NCI-H524 treated with DMSO at 0.1 percent for 48 hours (cell line): ENCODE measurements at regions not wholly inside any gene's neighbourhood (a gene's known extent, or its start where the extent isn't known, plus 50 kb on each side); places are given as distances from the start of the nearest gene placed in this dataset.
"Not testable (repeated sequence)": the region's sequence is repeated elsewhere in the genome, so short reads cannot be mapped to it uniquely, and the experiment has no call there.

Experiments
- DNase-seq: peaks from one replicate; lab custom pipeline; 2025; lab: John Stamatoyannopoulos, UW

DNA sequence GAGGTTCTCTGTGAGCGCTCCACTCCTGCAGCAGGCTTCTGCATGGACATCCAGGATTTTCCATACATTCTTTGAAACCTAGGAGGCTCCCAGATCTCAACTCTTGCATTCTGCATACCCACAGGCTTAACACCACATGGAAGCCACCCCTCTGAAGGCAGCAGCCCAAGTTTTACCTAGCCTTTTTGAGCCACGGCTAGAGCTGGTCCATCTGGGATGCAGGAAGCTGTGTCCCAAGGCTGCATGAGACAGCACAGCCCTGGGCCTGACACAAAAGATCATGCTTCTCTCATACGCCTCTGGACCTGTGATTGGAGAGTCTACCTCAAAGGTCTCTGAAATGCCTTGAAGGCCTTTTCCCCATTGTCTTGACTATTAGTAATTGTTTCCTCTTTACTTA lies 53.6 kb upstream of the RPRM start:
- DNase-seq: no peak

DNA sequence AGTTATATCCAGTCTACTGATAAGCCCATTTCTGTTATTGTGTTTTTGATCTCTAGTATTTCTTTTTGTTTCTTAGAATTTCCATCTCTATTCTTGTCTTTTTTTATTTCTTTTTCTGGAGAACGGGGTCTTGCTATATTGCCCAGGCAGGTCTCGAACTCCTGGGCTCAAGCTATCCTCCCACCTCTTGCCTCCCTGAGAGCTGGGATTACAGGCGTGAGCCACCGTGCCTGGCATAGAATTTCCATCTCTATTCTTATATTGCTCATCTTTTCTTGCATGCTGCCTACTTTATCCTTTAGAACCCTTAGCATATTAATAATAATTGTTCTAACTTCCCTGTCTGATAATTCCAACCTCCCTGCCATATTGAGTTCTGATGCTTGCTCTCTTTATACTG lies 55.2 kb upstream of the RPRM start:
- not testable (repeated sequence) for DNase-seq

DNA sequence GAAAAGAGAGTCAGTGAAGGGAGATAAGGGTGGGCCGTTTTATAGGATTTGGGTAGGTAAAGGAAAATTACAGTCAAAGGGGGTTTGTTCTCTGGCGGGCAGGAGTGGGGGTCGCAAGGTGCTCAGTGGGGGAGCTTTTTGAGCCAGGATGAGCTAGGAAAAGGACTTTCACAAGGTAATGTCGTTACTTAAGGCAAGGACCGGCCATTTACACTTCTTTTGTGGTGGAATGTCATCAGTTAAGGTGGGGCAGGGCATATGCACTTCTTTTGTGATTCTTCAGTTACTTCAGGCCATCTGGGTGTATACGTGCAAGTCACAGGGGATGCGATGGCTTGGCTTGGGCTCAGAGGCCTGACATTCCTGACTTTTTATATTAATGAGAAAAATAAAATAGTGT lies 56.0 kb upstream of the RPRM start:
- not testable (repeated sequence) for DNase-seq

DNA sequence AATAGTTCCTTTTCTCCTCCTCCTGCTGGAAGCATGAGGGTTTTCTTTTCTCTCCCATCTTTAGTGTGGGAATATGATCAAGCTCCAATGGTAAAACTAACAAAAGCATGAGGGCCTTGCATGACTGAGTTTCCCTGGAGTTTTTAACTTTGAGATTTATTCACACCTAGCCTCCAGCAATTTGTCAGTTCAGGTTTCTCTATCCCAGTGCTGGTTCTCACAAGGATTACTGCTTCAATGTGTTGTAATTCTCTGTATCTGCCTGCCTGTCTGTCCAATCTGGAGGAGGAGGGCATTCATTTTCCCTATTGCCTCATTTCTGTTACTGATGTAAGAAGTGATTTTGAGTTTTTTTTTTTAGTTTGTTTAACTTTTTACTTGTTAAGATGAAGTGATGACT lies 57.6 kb upstream of the RPRM start:
- DNase-seq: no peak

DNA sequence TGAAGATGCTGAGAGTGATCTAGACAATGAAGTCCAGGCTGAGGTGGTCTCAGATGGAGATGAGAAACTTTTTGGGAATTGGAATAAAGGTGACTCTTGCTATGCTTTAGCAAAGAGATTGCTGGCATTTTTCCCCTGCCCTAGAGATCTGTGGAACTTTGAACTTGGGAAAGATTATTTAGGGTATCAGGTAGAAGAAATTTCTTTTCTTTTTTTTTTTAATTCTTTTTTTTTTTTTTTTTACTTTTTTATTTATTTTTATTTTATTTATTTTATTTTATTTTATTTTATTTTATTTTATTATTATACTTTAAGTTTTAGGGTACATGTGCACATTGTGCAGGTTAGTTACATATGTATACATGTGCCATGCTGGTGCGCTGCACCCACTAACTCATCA lies 59.5 kb upstream of the RPRM start:
- DNase-seq: not testable (repeated sequence)

DNA sequence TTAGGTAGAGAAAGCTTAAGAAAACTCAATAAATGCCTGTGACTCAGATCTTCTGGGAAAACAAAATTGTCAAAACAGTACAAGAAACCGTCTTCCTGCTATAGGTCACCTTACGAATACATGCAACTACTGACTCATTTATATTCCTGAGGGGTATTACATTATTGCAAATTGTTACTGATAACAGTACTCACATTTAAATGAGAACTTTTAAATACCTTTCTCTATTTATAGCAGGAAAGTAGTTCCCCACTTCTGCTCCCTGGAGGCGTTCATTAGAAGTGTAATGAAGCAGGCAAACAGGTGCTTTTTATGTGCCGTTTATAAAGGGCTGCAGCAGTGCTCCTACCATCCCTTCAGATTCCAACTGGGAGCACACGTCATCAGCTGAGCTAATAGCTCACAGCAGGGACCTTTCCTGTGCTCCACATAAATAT lies 65.1 kb upstream of the RPRM start:
- DNase-seq: no peak

DNA sequence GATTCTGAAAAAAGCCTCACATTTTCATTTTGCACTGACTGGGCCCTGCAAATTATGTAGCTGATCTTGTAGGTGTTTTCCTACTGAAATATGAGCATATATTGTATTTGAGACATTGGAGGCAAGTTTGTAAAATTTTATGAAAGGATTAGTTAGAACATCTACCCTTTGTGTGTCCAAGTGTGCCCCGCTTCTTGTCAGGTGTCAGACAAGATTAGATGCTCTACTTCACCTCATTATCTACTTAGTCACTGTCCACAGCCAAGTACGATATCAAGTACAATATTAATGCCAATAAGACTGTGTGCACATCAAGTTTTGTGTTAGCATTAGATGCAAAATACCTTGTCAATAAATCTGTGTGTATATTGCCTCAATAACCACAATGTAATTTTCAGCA lies 67.8 kb upstream of the RPRM start:
- DNase-seq: no peak

DNA sequence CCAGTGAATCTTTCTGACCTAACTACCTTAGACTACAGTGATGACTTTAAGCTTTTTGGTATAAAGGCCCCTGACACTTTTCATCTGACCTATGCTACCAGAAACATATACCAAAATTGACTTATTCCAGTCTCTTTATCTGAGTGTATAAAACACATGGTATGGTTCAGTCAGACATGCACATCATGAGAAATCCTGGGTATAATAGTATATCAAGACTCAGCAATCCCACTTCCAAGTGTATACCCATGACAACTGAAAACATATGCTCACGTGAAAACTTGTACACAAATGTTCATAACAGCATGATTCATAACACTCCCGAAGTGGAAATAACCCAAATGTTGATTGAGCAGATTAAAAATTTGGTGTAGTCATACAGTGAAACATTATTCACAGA lies 70.0 kb upstream of the RPRM start:
- no peak for DNase-seq

DNA sequence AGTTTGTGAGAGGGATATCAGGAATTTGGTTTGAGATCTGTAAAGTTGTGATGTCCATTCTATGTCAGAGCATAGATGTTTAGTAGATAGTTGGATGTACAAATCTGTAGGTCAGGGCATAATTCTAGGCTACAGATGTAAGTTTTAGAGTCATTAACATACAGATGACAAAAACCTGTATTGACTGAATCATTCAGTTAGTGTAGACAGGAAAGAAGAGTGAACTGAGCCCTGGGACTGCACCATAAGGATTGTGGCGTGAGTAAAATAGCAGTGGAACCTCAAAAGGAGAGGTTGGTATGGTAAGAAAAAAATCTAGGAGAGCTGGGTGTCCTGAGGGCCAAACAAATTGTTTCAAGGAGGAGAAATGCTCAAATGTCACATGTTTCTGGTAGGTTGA lies 73.1 kb upstream of the RPRM start:
- no peak for DNase-seq

DNA sequence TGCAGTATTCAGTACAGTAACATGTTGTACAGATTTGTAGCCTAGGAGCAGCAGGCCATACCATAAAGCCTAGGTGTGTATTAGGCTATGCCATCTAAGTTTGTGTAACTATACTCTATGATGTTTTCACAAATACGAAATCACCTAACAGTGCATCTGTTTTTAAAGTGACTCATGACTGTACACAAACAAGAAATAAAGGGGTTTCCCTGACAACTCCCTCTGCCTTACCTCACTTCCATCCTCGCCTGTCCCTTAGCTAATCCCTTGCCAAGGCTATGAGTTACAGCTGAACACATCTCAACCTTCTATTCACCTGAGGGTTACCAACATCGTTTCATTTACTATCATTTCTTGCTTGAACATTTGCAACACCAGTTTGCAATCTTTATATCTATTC lies 78.6 kb upstream of the RPRM start:
- DNase-seq: no peak

DNA sequence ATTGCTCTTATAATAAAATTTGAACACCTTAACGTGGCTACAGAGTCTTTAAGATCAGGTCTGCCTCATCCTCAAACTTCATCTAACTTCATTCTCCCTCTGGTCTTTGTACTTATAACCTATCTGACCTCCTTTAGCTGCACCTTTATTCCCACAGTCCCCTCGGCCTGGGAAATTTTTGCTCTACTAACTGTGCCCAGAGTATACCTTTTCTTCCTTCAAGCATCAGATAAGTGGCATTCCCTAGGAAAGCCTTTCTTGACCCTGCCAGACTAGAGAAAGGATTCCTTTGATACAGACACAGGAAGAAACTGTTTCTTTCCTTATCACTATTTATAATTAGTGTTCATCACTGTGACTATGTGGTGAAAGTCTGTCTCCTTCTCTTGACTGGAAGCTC lies 79.2 kb upstream of the RPRM start:
- no peak for DNase-seq

DNA sequence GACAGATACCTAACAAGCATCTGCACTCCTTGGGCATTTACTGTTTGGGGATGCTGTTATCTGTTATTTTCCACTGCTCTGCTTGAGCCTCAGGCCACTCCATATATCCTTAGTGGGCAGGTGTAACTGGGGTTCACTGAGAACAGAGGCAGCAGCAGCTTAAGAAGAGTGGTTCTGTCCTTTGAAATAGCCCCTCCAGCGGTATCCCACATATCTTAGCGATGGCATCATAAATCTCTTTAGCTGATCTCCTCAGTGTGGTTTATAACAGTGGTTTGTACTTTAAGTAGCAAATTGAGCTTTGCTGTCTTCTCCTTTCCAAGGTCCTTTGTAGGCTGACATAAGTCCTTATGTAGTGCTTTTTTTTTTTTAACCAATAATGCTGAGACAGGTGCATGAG lies 79.7 kb upstream of the RPRM start:
- DNase-seq: no peak

DNA sequence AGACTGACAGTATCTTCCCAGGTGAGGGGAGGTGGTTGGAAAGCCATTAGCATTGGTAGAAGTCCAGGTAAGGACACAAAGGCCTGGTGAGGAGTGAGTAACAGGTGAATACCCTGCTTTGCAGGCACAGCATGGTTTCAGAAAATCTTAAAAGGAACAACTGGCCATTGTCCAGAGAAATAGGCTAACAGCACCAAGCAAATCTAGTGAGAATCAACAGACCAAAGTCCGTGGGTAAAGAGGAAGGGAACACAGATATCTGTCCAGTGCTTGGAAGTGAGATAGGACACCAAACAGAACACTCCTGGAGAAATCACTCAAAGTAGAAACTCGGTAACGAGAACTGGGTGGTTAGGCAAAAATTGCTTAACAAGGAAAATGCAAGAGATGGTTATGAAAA lies 88.8 kb upstream of the RPRM start:
- no peak for DNase-seq

DNA sequence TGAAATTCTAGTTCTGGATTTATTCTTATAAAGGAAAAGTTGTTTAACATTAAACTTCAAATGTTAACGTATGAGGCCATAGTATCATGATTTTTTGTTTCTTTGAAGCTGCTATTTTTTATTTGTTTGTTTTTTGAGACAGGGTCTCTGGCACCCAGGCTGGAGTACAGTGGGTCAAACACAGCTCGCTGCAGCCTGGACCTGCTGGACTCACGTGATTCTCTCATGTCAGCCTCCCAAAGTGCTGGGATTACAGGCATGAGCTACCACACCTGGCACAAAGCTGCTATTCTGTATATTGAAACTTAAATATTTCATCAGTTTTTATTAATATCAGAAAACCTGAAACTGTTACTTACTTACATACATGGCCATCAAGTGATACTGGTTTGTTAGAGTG lies 89.5 kb upstream of the RPRM start:
- DNase-seq: no peak

DNA sequence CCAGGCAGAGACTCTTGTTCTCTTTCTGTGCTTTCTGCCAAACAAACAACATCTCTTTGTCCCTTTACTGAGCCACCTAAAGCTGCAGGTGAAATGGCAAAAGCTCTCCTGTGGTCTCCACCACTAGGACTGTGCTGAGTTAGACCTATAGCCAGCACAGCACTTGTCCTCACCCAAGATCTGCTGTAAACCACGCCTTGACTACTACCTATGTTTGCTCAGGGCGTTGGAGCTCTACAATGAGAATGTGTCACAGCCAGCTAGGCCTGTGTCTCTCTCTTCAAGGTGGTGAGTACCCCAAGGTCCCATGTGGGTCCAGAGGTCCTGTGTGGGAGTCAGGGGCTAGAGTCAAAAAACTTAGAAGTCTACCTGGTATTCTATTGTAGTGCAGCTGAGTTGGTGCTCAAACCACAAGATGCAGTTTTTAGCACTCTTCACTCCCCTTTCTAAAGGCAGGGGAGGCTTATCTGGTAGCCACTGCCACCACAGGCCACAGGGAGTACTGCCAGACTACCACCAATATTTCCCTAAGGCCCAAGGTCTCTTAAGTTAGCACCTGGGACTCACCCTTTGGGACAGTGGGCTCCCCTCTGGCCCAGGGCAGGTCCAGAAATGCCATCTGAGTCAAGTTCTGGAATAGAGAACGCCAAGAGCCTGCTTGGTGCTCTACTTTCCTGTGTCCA lies 96.8 kb upstream of the RPRM start:
- no peak for DNase-seq

DNA sequence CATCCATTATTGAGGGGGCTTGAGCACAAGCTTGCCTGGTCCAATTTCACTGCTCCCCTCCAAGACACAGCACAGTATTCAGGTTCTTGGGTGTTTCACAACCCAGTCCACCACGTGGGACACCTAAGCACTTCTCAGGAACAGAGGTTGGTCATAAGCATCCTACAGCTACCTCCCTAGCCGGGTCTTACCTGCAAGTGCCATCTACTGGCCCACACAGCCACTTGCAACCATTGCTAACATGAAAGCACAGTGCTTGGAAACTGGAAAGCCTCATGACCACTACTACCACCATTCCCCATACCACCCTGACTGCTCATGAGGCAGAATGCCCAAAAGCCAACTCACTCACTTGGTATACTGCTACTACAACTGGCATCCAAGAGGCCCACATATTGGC lies 105.7 kb upstream of the RPRM start:
- DNase-seq: no peak

DNA sequence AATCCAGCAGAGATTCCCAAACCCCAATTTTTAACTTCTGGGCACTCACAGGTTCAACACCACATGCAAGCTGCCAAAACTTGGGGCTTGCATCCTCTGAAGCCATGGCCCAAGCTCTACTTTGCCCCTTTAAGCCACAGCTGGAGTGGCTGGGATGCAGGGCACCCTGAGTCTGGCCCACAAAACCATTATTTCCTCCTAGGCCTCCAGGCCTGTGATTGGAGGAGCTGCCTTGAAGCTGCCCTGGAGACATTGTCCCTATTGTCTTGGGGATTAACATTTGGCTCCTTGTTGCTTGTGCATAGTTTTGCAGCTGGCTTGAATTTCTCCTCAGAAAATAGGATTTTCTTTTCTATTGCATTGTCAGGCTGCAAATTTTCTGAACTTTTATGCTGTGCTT lies 109.8 kb upstream of the RPRM start:
- DNase-seq: no peak

DNA sequence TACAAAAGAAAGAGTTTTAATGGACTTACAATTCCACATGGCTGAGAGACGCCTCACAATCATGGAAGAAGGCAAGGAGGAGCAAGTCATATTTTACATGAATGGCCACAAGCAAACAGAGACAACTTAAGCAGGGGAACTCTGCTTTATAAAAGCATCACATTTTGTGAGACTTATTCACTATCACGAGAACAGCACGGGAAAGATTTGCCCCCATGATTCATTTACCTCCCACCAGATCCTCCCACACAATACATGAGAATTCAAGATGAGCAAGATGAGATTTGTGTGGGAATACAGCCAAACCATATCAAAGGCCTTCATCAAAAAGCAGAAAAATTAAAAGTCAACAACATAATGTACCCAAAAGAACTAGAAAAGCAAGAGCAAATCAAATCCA lies 111.0 kb upstream of the RPRM start:
- no peak for DNase-seq

DNA sequence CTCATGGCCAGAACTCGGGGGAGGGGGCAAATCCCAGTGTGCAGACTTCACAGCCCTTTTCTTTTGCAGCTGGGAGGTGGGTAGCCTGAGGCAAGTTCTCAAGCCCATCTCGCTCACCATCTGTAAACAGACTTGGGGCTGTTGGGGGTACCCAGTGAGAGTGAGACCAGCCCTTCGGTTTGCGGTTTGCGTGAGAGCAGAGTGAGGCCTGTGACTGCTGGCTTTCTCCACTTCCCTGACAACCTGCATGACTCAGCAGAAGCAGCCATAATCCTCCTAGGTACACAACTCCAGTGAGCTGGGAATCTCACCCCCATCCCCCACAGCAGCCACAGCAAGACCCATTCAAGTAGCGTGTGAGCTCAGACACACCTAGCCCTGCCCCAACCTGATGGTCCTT lies 114.5 kb upstream of the RPRM start:
- DNase-seq: not testable (repeated sequence)

DNA sequence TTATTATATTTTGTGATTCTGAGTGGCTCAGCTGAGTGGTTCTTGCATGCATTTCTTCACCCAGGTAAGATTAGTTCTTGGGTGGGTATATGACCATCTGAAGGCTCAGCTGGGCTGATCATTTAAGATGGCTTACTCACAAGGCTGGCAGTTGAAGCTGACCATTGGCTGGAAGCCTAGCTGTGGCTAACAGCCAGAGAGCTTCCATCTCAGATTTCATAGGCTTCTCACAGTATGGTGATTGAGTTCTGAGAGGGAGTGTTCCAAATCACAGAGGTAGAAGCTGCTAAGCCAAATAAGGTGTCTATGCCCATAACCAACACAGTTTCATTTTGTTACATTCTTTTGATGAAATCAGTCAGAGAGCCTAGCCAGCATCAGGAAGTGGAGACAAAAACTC lies 117.4 kb upstream of the RPRM start:
- DNase-seq: peak; percentile 58

DNA sequence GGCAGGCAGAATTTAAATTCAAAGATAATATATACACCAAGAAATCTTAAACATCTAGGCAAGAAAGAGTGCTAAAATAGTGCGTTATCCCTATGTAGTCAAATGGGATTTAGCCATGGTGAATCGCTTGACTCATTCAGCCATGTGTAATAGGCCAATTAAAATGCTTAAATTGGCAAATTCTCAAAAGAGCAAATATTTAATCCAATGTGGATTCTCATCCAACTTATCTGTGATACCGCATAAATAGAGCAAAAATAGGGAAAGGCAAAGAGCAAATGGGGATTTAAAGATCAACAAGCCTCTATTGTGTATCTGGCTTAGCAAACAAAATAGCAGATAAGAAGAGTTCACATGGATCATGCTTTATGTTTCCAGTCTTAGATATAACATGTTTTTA lies 123.2 kb upstream of the RPRM start:
- DNase-seq: no peak

DNA sequence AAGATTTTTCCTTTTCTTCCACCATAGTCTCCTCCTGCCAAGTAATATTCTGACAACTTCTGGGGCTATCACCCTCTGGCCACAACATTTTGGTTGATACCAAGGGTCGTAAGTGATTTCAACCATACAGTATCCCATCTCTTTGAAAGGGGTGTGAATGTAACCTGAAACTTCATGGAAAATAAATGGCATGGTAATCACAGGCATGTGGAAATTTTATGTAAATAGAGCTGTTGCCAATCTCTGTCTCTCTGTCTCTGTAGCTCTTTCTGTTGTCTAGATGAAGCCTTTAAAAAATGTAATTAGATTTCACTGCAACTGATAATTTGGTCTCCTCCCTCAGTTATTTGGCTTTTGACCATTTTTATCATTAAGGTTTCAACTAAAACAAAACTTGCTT lies 125.6 kb upstream of the RPRM start:
- no peak for DNase-seq

DNA sequence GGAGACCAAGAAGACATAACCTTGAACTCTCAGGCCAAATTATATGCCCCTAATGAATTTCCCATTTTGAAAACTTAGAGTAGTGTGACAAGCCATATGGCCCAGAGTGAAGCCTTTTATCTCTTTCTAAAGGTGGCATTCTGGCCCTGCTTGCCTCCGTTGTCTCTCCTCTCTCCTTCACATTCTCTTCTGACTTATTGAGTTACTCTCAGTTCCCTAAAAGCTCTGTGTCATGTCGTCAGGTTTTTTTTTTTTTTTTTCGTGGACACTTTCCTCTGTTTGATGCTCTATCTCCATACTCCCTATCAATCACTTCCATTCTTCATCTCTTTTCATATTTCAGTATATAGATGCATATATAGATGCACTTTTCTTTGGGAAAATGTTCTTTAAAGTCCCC lies 128.1 kb upstream of the RPRM start:
- no peak for DNase-seq

DNA sequence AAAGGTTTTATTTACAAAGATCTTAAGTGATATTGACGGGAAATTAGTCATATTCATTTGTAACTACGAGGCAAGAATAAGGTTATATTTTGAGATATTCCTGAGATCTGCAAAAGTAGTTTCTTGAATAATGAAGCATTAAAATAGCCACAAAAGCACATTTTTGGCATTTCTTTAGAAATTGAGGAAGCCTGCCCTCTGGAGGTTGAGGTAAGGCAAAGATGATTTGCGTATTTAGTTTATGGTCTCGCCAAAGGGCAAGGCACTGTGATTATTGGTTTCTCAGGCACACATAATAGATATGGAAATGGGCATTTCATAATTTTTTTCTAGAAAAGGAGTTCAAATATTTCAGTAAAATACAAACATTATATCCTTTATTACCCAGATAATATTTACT lies 143.7 kb upstream of the RPRM start:
- DNase-seq: no peak

DNA sequence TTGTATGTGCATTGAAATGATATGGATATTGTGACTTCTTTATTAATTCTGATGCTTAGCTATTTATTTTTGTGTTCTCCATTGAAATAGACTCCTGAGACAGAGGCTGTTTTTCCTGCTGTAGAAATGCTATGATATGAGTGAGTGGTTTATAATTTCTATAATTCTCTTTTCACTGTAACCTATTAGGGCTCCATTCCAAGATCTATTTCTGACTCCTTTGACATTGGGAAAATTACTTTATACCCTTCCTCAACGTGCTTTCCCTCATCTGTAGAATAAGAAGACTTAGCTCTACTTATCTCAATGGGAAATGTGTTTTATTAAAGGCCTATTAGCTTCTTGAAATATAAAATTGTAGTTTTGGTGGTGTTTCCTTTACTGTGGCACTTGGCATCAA lies 144.5 kb upstream of the RPRM start:
- no peak for DNase-seq
